GM21423 (cell line): ENCODE measurements at regions not wholly inside any gene's neighbourhood (a gene's known extent, or its start where the extent isn't known, plus 50 kb on each side); places are given as distances from the start of the nearest gene placed in this dataset.

ENCODE experiments used
- ATAC-seq: cut with Tn5 transposase; IDR thresholded peaks from one replicate; pipeline ENCODE4 v1.9.1; 2021; ENCODE audit warnings: mild to moderate bottlenecking, moderate library complexity; ENCODE audit not compliant: unreplicated experiment

DNA sequence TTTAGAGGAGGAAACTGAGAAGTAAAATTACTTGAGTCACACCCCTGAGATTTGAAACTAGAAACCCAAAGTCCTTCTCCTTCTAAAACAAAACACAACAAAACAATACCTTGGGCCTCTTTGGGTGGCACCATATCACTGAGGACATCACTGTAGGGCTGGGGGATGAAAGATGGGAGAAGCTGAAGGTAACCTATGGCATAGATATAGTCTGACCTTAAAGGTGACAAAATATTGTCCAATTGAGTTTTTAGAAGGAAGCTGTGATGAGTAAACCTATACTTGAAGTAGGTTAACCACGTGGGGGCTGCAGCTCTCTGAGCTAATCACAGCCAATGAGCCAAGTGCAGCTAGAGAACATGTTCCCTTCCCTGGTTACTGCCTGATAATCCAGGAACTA is 167.4 kb upstream of the CD180 start:
- ATAC-seq = no peak

DNA sequence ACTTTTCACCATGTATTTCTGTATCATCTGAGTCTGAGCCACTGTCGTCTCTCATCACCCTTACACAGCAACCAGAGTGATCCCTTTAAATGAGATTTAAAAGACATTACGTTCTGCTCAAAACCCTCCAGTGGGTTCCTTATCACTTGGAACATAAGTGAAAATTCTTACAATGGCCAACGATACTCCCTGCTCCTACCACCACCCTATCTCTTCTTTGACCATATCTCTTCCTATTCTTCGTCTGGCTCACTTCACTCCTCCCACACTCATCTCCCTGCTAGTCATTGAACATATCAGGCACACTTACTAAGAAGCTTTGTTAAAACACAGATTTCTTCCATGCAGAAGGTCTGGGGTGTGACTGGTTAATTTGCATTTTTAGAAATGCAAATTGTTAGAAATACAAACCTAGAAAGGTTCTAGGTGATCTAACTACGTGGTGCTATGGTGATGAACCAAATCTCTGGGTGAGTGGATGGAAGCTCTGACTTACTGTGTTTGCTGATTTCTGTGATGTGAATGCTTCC is 166.6 kb upstream of the CD180 start:
- no peak for ATAC-seq

DNA sequence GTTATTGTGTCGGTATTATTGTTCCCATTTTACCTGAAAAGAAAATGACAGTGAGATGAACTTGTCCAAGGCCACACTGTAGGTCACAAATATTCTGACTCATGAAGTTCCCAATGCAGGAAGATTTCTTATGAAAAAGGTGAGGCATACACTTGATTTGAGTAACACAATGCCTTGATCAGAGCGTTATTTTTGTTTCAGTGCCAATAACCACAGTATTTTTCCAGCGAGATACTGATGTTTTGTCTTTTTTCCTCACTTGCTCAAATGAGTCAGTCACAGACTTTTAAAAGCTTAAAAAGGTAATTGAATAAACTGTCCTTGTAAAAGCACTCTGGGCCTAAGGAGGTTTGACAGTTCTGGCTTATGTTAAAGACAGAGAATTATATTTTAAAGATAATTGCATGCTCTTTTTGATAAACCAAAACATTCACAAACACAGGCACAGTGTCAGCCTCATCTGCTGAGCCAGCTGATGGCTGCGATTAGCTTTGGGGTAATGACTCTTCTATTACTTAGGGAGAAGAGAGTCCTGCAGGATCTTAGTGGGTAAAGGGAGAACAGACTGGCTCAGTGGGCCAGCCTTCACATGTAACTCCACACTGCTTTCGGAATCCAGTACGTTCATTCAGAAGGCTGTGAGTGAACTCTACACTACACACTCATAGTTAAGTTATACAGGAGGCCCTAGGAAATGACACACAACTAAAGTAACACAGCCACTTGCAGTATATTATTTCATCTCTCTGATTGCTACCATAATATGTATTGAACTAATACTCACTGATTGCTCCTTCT is 165.5 kb upstream of the CD180 start:
- no peak for ATAC-seq

DNA sequence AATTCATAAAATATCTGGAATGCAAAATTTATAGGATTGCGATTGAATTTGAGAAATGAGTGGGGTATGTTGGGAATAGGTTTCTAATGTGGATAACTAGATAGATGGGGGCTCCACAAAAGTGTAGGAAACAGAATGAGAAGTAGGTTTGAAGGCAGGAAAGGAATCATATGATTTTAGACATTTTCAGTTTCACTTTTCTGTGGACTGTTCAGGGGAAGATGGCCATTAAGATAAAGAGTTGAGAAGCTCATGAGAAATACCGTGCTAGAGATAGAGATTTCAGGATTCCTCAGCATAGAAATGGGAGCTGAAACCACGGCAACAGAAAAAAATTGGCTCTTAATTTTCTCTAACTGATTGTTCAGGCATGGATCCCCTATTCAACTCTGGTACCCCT is 163.4 kb upstream of the CD180 start:
- ATAC-seq = no peak

DNA sequence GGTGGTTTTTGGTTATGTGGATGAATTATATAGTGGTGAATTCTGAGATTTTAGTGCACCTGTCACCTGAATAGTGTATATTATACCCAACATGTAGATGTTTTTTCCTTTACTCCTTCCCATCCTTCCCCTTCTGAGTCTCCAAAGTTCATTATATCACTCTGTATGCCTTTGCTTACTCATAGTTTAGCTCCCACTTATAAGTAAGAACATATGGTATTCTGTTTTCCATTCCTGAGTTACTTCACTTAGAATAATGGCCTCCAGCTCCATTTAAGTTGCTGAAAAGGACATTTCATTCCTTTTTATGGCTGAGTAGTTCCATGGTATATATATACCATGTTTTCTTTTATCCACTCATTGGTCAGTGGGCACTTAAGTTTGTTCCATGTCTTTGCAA is 161.6 kb upstream of the CD180 start:
- no peak for ATAC-seq

DNA sequence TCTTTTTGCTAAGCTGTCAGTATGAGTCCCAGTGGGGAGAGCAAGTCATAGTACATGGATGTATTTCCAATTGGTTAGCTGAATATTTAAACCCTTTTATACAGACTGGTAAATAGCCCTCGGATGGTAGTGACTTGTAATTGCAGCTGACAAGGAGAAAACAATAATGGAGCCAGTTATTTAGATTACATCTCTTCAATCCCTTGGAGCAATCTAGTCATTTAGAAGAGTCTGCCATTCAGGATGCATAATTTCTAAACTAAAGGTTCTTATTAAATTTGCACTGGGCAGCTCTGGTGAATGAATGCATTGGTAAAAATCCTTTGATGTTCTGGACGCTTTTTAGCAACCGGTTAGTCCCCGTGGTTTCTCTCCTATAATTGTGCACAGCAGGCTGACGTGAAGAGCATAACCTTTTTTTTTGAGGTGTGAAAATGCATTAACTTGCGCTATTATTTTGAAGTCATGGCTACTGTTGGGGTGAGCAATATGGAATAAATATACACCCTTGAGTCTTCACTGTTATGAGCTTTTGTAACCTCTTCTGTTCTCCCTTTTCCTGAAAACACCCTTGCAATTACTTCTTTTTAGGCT is 158.6 kb upstream of the CD180 start:
- ATAC-seq = no peak

DNA sequence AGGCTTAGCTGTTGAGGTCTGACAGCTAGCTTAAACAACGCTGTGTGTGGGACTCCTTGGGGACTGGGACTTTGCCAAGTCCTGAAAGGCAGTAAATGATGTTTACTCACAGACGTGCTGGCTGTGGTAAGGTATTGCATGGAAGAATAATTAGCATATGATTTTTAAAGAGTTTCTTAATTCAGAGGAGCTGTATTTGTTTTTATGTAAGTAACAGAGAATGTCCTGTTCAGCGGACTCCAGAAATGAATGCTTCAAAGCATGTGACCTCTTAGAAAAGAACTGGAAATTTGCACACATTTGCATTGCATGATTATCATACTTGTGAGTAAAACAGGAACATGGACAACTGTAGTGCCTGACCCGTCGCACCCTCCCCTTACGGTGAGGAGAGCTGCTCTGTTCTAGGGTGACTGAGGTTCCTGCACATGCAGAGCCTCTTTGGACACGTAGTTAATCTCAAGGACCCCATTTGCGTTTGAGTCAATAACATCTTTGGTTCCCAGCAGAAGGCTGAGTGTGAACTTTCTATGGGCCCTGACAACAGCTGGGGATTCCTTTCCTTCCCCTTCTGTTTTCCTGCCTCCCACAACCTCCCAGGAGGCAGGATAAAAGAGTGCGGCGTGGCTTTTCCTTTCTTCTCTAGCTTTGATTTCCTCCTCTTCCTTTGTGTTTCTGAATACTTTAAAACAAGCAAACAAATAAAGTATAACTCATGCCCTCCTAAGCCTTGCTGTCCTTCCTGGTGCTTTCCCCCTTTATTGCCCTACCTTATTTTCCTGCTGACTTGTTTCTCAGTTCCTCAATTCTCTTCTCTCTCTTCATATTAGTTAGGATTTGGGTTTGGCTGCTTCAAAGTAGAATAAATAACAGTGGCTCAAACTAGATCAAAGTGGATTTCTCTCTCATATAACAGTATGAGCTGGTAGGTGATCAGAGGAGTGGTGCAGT is 157.2 kb upstream of the CD180 start:
- no peak for ATAC-seq

DNA sequence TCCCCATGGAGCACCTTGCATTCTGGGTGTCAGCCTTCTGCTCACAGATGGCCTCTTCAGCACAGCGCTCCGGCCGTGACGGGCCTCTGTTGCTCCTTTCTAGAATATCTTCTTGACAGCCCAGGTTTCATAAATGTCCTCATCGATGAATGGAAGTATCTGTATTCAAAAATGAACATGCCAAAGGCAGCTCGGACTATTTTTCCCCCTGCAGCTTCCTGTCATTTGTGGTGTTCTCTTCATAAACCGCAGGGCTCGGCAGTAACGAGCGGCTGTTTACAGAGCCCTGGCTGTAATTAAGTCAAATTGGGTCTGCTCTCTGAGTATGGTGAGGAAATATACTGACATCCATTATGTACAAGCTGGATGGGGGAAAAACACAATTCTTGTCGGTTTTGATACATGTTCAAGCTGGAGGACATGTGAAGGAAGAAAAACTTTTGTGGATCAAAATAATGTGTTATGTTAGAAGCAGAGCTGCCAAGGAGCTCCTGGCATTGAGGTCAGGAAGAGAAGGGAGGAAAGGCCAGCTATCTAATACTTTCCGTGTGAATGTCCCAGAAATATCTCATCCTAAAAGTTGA is 154.1 kb upstream of the CD180 start:
- no peak for ATAC-seq

DNA sequence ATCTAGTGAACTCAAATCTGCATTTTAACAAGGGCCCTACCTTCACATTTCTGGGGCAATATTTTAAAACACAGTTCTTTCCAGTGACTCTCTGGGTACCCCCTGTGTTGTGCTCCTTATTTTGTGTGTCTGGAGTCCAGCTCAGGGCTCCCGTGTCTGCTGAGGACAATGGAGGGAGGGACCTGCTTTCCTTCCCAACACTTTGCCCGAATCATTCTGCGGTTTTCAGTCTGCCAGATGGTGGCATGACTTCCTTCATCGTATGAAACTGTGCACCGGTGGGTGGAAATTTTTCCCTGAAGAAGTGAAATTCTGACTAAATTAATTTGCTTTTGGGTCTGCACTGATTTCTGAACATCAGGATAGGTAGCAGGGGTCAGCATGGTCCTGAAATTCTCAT is 153.6 kb upstream of the CD180 start:
- ATAC-seq = no peak

DNA sequence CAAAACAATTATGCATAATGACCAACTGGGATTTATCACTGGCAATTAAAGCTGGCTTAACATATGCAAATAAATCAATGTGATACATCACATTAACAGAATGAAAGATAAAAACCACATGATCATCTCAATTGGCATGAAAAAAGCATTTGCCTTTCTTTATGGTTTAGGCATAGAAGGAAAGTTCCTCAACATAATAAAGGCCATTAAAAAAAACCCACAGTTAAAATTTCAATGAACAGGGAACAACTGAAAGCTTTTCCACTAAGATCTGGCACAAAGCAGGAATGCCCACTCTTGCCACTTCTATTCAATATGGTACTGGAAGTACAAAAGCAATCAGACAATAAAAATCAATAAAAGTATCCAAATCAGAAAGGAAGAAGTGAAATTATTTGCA is 151.2 kb upstream of the CD180 start:
- no peak for ATAC-seq

DNA sequence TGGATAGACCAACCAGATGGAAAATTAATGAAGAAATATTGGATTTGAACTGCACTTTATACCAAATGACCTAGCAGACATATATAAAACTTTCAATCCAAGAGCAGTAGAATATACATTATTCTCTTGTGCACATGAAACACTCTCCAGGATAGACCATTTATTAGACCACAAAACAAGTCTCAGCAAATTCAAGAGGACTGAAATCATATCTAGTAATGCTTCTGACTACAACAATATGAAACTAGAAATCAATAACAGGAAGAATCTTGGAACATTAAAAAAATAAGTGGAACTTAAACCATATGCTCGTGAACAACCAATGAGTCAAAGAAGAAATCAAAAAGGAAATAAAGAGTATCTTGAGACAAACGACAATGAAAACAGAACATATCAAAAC is 150.0 kb upstream of the CD180 start:
- no peak for ATAC-seq

DNA sequence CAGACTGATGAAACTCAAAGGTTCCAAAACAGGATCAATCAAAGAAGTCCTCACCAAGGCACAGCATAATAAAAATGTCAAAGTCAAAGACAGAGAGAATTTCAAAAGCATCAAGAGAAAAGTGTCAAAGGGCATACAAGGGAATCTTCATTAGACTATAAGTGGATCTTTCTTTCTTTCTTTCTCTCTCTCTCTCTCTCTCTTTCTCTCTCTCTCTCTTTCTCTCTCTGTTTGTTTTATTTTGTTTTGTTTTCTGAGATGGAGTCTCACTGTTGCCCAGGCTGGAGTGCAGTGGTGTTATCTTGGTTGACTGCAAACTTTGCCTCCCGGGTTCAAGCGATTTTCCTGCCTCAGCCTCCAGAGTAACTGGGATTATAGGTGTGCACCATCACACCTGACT is 148.3 kb upstream of the CD180 start:
- no peak for ATAC-seq

DNA sequence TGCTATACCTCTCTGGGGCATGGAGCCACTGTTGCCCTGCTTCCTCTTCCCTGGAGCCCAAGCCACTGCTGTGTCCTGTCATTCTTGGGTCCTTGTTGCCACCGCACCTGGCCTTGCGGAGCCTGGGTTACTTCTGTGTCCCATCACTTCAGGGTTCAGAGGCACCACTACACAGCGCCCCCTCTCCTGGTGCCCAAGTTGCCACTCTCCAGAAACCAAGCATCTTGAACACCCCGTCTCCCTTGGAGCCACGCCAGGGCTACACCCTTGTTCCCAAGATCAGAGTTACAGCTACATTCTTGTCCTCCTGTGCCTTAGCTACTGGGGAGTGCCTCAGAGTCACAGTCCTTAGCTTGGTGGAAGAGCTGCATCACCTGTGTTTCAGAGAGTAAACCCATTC is 147.2 kb upstream of the CD180 start:
- ATAC-seq = no peak

DNA sequence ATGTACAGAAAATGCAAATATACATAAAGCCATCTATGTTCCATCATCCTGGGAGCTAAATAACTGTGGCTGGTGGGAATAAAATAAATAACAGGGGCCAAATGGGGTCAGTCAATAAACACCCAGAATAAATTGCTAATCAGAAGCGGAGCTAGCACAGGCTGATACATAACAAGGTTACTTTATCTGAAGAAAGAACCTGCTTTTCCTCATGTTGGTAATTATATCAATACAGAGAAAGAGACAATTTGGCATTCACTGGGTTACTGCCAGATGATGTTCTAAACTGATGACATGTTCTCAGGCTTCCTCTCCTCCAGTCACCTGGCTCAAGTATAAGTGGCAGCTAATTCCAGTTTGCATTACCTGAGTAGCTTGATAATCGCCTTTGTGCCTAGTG is 144.9 kb upstream of the CD180 start:
- ATAC-seq = no peak

DNA sequence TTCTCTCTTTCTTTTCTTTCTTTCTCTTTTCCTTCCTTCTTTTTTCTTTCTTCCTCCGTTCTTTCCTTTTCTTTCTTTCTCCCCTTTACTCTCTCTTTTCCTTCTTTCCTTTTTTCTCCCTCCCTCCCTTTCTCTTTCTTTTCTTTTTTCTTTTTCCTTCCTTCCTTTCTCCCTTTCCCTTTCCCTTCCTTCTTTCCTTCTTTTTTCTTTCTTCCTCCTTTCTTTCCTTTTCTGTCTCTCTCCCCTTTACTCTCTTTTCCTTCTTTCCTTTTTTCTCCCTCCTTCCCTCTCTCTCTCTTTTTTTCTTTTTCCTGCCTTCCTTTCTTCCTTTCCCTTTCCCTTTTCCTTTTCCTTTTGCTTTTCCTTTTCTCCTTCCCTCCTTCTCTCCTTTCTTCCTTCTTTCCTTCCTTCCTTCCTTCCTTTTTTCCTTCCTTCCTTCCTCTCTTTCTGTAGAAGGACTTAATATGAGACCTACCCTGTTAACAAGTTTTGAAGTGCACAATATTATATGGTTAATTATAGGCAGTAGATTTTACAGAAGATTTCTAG is 142.7 kb upstream of the CD180 start:
- no peak for ATAC-seq

DNA sequence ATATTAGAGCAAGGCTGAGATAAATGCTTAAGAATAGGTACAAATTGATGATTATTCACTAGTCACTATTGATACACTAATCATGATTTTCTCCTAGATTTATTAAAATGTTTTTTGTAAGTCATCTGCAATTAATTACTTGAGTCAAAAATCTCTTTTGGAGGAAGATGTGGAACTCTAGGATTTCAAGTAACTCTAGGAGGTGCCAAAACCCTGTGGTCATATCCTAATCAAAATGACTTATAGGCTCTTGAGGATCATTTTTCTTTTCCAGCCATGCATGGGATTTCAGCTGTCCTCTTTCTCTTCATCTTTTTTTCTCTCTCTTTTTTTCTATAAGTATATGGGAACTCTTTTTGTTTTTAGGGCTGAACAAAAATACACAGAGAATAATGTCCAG is 141.8 kb upstream of the CD180 start:
- ATAC-seq = no peak

DNA sequence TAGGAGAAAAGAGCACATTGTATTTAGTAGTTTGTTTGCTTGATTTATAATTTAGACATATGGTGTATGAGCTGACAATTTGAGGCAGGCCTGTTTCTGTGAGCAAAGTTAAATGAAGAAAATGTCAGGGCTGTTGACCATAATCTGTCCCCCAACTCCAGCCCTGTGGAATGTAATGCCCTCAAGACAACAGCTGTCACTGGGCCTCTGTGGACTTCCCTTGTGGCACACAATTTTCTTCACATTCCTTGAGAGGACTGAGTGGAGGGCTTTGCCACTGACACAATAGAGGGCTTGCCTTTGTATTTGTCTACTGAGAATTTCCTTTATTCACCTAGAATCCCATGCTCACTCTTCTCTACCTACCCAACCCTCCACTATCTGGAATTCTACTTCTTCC is 141.2 kb upstream of the CD180 start:
- ATAC-seq = no peak

DNA sequence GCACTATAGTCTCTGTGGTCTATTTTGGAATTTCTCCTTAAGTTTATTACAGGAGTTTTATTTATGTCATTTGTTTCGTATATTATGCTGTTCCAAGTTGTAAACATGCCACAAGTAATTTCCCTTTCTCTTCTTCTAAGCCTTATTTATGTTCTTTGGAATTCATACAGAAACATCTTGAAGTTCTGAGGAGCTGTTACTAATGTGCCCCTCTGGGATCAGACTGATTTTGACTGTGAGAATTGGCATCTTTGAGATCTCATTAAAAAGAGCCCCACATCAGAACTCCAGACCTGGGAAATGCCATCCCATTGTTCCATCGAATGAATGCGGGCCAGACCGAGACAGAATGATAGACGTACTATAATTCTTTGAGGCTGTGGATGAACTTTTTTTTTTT is 138.8 kb upstream of the CD180 start:
- no peak for ATAC-seq

DNA sequence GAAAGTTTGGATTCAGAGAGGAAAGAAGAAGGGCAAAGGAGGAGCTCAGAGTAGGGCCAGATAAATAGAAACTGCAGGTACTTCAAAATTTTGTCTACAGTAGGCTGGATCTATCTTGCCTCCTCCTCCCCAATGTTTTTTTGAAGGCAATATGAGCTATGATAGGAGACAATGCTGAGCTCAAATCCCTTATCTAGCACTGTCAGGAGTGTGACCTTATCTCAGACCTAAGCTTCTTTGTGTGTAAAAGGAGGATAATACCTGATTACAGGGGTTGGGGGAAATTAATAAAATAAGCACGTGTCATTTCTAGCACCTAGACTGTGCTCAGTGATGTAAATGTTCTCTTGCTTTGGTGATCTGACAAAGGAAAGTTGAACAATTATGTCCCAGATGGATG is 137.8 kb upstream of the CD180 start:
- no peak for ATAC-seq

DNA sequence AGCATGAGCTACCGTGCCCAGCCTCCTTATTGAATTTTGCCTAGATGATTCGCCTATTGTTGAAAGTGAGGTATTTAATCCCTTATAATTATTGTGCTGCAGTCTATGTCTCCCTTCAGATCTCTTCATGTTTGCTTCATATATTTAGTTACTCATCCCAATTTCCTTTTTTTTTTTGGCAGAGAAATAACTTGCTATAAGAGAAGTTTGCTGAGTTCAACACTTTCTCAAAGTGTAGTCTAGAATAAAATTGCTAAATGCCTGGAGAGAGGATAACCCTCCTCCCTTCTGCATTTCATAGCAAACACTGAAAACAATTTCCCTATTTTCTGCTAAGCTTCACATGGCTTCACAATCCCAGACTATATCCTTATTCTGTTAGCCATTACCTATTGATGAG is 136.6 kb upstream of the CD180 start:
- ATAC-seq = no peak
